CD4-positive, alpha-beta T cell treated with Interleukin-17A for 4 hours (primary cell): ENCODE measurements at regions not wholly inside any gene's neighbourhood (a gene's known extent, or its start where the extent isn't known, plus 50 kb on each side); places are given as distances from the start of the nearest gene placed in this dataset.
A peak's percentile ranks its signal among the peaks of the same experiment; 100 is the strongest.
"Not testable (repeated sequence)": the region's sequence is repeated elsewhere in the genome, so short reads cannot be mapped to it uniquely, and the experiment has no call there.

Experiments
- DNase-seq: peaks from one replicate; pipeline ENCODE4 v3.0.0-alpha.2; 2020; ENCODE audit warnings: mixed read lengths

DNA sequence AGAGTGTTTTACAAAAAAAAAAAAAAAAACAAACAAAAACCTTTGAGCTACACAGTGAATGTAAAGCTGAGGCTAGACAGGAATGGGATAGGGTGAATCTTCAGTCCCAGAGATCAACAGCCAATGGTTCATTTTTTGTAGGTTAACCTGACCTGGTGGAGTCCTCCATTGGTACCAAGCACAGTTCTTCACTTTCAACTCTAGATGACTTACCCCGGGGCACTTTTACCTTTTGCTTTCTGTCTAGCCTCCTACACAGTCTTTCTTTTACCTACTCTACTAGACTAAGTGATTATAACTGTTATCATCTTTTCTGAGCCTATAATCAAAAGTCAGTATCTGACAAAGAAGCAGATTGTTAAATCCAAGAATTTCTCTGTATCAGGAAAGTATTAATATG, 50.9 kb downstream of the ANXA2R start:
- no peak for DNase-seq

- DNase-seq = no peak
Observed at GRCh38 chr5:42988568-42988967, 51.6 kb downstream of the ANXA2R start.

GRCh38 chr5:42985129-42986037, 54.7 kb downstream of the ANXA2R start:
- DNase-seq = no peak

GRCh38 chr5:42984307-42984706, 55.8 kb downstream of the ANXA2R start:
- no peak for DNase-seq

GRCh38 chr5:42982107-42982622, 58.0 kb downstream of the ANXA2R start:
- DNase-seq = no peak

- DNase-seq = not testable (repeated sequence)
Observed at GRCh38 chr5:42981417-42982106, 58.6 kb downstream of the ANXA2R start.

DNA sequence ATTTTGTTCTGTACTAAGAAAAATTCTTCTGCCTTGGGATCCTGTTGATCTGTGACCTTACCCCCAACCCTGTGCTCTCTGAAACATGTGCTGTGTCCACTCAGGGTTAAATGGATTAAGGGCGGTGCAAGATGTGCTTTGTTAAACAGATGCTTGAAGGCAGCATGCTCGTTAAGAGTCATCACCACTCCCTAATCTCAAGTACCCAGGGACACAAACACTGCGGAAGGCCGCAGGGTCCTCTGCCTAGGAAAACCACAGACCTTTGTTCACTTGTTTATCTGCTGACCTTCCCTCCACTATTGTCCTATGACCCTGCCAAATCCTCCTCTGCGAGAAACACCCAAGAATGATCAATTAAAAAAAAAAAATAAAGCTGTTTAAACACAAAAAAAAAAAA, 59.1 kb downstream of the ANXA2R start:
- DNase-seq = not testable (repeated sequence)

DNA sequence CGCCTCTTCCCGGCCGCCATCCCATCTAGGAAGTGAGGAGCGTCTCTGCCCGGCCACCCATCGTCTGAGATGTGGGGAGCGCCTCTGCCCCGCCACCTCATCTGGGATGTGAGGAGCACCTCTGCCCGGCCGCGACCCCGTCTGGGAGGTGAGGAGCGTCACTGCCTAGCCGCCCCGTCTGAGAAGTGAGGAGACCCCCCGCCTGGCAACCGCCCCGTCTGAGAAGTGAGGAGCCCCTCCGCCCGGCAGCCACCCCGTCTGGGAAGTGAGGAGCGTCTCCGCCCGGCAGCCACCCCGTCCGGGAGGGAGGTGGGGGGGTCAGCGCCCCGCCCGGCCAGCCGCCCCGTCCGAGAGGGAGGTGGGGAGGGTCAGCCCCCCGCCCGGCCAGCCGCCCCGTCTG, 59.7 kb downstream of the ANXA2R start:
- not testable (repeated sequence) for DNase-seq

DNA sequence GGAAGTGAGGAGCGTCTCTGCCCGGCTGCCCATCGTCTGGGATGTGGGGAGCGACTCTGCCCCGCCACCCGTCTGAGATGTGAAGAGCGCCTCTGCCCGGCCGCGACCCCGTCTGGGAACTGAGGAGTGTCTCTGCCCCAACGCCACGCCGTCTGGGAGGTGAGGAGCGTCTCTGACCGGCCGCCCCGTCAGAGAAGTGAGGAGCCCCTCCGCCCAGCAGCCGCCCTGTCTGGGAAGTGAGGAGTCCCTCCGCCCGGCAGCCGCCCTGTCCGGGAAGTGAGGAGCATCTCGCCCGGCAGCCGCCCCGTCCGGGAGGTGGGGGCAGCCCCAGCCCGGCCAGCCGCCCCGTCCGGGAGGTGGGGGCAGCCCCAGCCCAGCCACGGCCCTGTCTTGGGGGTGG, 60.9 kb downstream of the ANXA2R start:
- DNase-seq = not testable (repeated sequence)

- DNase-seq = no peak
Observed at GRCh38 chr5:42974536-42974935, 65.6 kb downstream of the ANXA2R start.

DNA sequence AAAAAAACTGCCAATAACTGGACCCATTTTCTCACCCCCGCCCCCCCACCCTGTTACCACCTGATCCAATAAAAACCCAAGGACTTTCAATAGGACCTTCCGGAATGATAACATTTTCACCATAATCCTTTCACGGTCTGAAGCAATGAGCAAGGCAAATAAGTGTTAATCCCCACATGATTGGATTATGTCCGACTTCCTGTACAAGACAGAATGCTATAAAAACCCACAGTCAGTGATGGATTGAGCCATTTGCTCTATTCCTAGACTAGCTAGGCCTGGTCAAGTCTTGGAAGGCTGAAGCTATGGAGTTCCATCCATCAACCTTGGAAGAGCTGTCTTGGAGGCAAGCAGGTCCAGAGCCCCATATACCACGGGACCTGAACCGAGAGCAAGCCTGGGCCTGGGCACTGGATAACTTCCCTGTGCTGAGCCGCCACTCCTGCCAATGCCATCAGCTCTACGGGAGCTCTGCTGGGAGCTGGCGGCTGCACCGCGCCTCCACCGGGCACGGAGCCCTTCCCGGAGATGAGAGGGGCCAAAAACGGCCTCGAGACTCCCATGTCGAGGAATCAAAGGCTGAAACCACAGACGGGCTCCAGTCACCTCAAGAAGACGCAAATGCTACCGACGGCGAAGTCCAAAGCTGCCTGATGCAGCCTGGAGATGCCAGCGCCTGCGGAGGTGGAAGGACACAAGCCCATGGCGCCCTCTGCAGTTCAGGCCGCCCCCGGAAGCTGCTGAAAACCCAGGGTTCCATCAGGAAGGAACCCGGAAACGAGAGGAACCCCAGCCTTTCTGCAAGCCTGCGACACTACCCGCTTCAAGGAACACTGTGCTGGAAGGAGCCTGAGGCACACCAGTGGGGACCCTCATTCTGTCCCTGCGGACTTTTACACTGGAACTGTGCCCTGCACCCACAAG, 69.2 kb downstream of the ANXA2R start:
- DNase-seq = peak; percentile 53

DNA sequence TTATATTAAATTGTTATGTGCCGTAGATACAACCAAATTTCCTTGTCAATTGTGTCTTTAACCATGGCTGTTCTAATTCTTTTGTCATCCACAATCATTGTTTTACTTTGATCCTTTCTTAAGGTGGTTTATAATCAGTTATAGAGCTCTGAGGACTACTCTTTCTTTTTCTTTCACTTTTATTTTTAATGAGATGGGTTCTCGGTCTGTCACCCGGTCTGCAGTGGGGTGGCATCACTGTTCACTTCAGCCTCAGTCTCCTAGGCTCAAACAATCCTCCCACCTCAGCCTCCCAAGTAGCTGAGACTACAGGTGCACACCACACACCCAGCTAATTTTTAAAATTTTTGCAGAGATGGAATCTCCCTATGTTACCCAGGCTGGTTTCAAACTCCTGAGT, 74.2 kb downstream of the ANXA2R start:
- no peak for DNase-seq

DNA sequence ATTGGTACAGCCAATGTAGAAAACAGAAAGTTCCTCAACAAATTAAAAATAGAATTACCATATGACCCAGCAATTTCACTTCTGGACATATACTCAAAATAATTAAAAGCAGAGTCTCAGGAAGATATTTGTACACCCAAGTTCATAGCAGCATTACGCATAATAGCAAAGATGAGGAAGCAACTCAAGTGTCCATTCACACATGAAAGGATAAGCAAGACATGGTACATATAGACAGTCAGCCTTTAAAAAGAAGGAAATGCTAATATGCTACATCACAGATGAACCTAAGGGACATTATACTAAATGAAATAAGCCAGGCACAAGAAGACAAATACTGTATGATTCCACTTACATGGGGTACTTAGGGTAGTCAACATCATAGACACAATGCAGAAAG, 76.7 kb downstream of the ANXA2R start:
- DNase-seq = no peak

DNA sequence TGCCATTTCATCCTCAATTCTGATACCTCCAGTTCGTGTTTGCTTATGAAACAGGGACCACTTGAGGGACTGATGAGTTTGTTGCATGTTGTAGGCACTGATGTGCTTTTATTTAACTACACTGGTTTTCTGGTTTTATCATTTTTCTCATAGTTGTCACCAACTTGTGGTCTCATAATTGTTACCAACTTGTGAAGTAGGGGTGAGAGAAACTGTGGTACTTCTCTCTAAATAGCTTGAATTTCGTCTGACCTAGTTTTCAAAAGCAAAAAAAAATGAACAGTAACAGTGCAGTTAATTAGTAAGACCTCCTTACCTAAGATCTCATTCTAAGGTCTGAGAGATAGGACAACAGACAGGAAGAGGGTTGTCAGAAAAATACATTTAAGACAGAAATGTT, 78.0 kb downstream of the ANXA2R start:
- no peak for DNase-seq

GRCh38 chr5:42960506-42960905, 79.6 kb downstream of the ANXA2R start:
- no peak for DNase-seq

DNA sequence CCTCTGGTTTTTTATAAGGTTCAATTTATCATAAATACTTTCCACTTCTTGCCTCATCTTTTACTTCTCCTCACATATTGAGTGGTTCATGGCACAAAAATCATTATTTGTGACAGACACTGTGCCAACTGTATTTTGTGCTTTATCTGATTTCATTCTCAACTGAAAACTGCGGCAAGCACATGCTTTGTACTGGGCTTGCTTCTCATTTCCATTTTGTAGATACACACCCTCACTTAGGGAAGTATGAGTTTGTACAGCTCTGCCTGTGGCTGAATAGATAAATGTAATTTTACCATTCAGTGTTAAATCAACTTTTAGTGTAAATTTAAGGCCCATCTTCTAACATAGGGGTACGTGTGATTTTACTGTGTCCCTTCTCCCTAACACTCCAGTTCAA, 83.6 kb downstream of the ANXA2R start:
- no peak for DNase-seq

DNA sequence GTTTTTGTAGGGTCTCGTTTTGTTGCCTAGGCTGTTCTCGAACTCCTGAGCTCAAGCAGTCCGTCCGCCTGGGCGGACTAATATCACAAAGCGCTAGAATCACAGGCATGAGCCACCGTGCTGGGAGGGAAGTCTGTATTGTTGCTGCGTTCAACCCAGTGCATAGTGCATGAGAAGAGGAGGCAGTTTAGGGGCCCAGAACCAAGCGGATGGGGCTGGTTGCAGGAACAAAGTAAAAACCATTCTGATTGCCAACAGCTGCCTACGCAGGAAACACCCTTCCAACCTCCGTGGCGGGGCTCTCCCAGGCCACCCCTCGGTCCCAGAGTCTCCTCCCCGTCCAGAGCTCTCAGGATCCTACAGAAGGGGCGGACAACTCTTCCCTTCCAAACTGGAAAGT, 87.1 kb downstream of the ANXA2R start:
- DNase-seq = no peak

GRCh38 chr5:42952578-42952974, 87.5 kb downstream of the ANXA2R start:
- no peak for DNase-seq

DNA sequence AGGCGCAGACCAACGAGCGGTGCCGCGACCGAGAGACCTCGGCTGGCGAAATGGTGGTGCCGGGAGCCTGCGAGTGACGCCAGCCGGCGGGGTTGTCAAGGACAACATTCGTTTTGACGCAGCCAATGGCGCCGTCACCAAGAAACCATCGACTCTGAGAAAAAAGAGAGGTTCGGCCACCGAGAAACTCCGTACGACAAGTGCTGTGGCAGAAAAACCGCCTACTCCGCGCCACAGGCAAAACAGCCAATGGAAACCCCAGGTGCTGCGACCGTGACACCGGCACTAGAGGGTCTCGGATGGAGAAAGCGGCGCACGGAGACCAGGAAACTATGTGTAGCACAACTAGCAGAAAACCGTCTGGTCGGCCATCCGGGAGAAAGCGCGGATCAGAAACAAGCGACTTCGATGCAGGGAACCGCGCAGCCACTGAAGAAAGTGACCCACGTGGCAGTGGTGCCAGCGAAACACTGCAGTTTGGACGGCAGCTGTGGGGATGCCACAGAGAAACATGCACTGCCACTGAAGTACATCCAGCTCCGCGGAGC, 88.8 kb downstream of the ANXA2R start:
- peak; percentile 73 for DNase-seq

GRCh38 chr5:42950456-42951292, 89.4 kb downstream of the ANXA2R start:
- peak; percentile 84 for DNase-seq

- DNase-seq = no peak
Observed at GRCh38 chr5:42950116-42950455, 90.0 kb downstream of the ANXA2R start.
